Progenitor cell of endocrine pancreas (in vitro differentiated cells): ENCODE measurements at regions not wholly inside any gene's neighbourhood (a gene's known extent, or its start where the extent isn't known, plus 50 kb on each side); places are given as distances from the start of the nearest gene placed in this dataset.

Experiments
- DNase-seq: peaks from one replicate; pipeline ENCODE4 v3.0.0; 2021; ENCODE audit warnings: low spot score; ENCODE audit not compliant: unreplicated experiment
- H3K27ac Mint-ChIP-seq: 2 replicates; pipeline ENCODE4 v1.8.0; 2021; ENCODE audit warnings: mild to moderate bottlenecking, moderate library complexity, mixed read lengths
- H3K27me3 Mint-ChIP-seq: 2 replicates; pipeline ENCODE4 v1.8.0; 2021; ENCODE audit warnings: mixed read lengths
- H3K36me3 Mint-ChIP-seq: 2 replicates; pipeline ENCODE4 v1.8.0; 2022; ENCODE audit warnings: mixed read lengths; ENCODE audit not compliant: insufficient read depth
- H3K4me1 Mint-ChIP-seq: 2 replicates; pipeline ENCODE4 v1.8.0; 2021; ENCODE audit warnings: low read depth, mixed read lengths
- H3K4me3 Mint-ChIP-seq: 2 replicates; pipeline ENCODE4 v1.8.0; 2021; ENCODE audit warnings: low read depth, mild to moderate bottlenecking, moderate library complexity, mixed read lengths
- H3K9me3 Mint-ChIP-seq: 2 replicates; pipeline ENCODE4 v1.8.0; 2021; ENCODE audit warnings: low read depth, mixed read lengths
- CTCF ChIP-seq: fragments of 200-600 bp; sonication (generic); IDR thresholded peaks from one replicate; pipeline ENCODE4 v1.5.0; 2021; ENCODE audit warnings: antibody characterized with exemption, mild to moderate bottlenecking; ENCODE audit not compliant: unreplicated experiment

DNA sequence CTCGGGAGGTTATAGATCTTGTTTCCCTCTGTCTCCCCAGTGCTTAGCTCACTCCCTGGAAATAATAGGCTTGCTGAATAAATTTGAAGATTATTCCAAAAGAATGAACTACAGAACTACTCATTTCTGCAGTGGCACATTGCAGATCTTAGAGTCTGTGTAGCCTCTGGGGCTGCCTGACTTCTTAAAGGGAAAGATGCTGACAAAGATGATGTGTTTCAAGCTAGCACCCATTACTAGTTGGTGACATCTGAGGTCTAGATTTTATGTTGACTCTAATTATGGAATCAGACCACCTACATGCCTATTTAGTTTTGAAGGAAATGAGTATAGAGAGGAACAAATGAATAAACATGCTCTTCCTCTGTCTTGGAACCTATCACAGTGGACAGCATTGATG lies 123.7 kb upstream of the KCNIP4 start:
- H3K4me1 Mint-ChIP-seq: no peaks in the 10 kb centered on the region
- no peak overlapping the region for H3K4me3 Mint-ChIP-seq
- peaks cover 4% of the 10 kb centered on the region for H3K9me3 Mint-ChIP-seq
- no peak overlapping the region for H3K27ac Mint-ChIP-seq
- DNase-seq: no peak
- H3K36me3 Mint-ChIP-seq: no peaks in the 10 kb centered on the region
- TF ChIP-seq CTCF: no peak
- H3K27me3 Mint-ChIP-seq: no peaks in the 10 kb centered on the region

DNA sequence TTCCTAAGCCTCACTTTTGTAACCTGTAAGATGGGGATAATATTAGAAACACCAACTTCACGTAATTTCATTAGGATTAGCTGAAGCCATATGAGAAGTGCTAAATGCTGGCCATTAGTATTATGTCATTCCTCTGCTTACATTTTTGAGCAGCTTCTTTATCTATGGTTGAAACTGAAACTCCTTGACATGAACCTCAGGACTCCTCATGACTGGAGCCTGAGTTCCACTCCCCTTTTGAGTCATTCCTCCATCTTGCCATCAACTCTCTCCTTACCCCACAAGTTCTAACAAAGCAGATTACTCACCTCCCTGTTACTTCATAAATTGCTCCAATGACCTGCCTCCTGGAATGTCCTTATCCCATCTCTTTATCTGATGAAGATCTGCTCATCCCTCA lies 123.2 kb upstream of the KCNIP4 start:
- Mint-ChIP-seq H3K9me3 (peaks cover 3% of the 10 kb centered on the region), H3K4me1 (no peaks in the 10 kb centered on the region), H3K36me3 (no peaks in the 10 kb centered on the region), H3K27me3 (no peaks in the 10 kb centered on the region), H3K27ac (no peak overlapping the region), H3K4me3 (no peak overlapping the region)
- no peak for TF ChIP-seq CTCF
- no peak for DNase-seq

DNA sequence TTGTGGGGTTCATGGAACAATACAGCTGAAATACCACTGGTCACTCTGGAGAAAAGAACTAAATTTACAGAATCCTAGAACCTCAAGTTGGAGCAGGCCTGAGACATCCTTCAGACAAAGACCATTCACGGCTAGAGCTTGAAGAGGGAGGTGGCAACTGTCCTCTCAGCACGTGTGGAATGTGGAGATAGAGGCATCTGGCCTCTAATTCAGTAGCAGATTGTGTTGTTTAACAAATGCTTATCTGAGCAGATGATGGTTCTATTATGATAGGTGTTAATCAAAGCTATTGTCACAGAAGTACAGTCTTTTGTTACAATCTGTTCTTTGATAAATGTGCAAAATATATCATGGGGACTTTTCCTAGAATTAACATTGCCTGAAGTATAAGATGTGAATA lies 121.7 kb upstream of the KCNIP4 start:
- Mint-ChIP-seq H3K27me3 (no peaks in the 10 kb centered on the region), H3K36me3 (no peaks in the 10 kb centered on the region), H3K9me3 (no peaks in the 10 kb centered on the region), H3K4me3 (no peak overlapping the region), H3K4me1 (no peaks in the 10 kb centered on the region), H3K27ac (no peak overlapping the region)
- TF ChIP-seq CTCF: no peak
- no peak for DNase-seq

GRCh38 chr4:22063613-22064012 lies 115.0 kb upstream of the KCNIP4 start:
- Mint-ChIP-seq H3K9me3 (no peaks in the 10 kb centered on the region), H3K4me3 (no peak overlapping the region), H3K36me3 (no peaks in the 10 kb centered on the region), H3K27me3 (no peaks in the 10 kb centered on the region), H3K4me1 (peaks cover 6% of the 10 kb centered on the region), H3K27ac (no peak overlapping the region)
- no peak for TF ChIP-seq CTCF
- no peak for DNase-seq

DNA sequence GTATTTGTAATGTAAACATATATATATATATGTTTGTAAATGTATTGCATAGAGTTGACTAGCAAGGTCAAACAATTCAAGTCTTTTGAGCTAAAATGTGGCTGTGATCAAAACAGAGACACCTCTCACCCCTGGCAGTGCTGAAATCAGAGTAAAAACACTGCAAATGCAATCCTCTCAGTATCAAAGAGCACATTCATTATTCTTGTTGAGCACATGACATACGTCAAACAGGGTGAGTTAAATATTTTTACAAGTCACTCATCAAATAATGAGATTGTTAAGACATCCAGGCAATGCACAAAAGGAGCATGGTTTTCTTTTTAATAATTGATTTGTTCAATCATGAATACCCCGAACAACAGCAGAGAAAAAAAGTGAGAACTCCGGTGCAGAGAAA lies 114.1 kb upstream of the KCNIP4 start:
- Mint-ChIP-seq H3K4me3 (no peak overlapping the region), H3K36me3 (no peaks in the 10 kb centered on the region), H3K27ac (no peak overlapping the region), H3K9me3 (no peaks in the 10 kb centered on the region), H3K4me1 (peaks cover 6% of the 10 kb centered on the region), H3K27me3 (no peaks in the 10 kb centered on the region)
- TF ChIP-seq CTCF: no peak
- no peak for DNase-seq
